Fibroblast of the aortic adventitia (primary cell): ENCODE measurements at regions not wholly inside any gene's neighbourhood (a gene's known extent, or its start where the extent isn't known, plus 50 kb on each side); places are given as distances from the start of the nearest gene placed in this dataset.
"Not testable (repeated sequence)": the region's sequence is repeated elsewhere in the genome, so short reads cannot be mapped to it uniquely, and the experiment has no call there.

Experiments used
- DNase-seq: peaks from one replicate; pipeline ENCODE4 v3.0.0-alpha.2; 2010; ENCODE audit warnings: low read depth
- H3K4me3 ChIP-seq: 2 replicates; pipeline ENCODE4 v1.5.1; 2011; ENCODE audit warnings: low read depth, mild to moderate bottlenecking, control low read depth, low read length, moderate library complexity
- CTCF ChIP-seq: IDR thresholded peaks from 2 replicates; pipeline ENCODE4 v1.5.1; 2011; ENCODE audit warnings: mild to moderate bottlenecking, low read length, control low read depth, inconsistent platforms; ENCODE audit not compliant: insufficient read depth

- H3K4me3 ChIP-seq, result no peak overlapping the region
- no peak for DNase-seq
- no peak for TF ChIP-seq CTCF
Measured at GRCh38 chr1:29925058-29925457, 688.7 kb downstream of the PTPRU start.

- H3K4me3 ChIP-seq, result no peak overlapping the region
- no peak for TF ChIP-seq CTCF
- no peak for DNase-seq
Measured at GRCh38 chr1:29924017-29924431, 687.7 kb downstream of the PTPRU start.

GRCh38 chr1:29921741-29922140, 685.4 kb downstream of the PTPRU start:
- H3K4me3 ChIP-seq, result no peak overlapping the region
- DNase-seq, result no peak
- no peak for TF ChIP-seq CTCF

GRCh38 chr1:29920784-29921183, 684.5 kb downstream of the PTPRU start:
- no peak overlapping the region for H3K4me3 ChIP-seq
- TF ChIP-seq CTCF, result no peak
- no peak for DNase-seq

- no peak overlapping the region for H3K4me3 ChIP-seq
- TF ChIP-seq CTCF, result no peak
- DNase-seq, result no peak
Measured at GRCh38 chr1:29920316-29920715, 684.0 kb downstream of the PTPRU start.

- H3K4me3 ChIP-seq, DNase-seq: not testable (repeated sequence)
Measured at GRCh38 chr1:29919041-29919440, 682.7 kb downstream of the PTPRU start.

GRCh38 chr1:29916656-29917369, 680.5 kb downstream of the PTPRU start:
- no peak overlapping the region for H3K4me3 ChIP-seq
- no peak for TF ChIP-seq CTCF
- DNase-seq, result no peak
